Thyroid gland (tissue), 4 donors: ENCODE measurements at regions not wholly inside any gene's neighbourhood (a gene's known extent, or its start where the extent isn't known, plus 50 kb on each side); places are given as distances from the start of the nearest gene placed in this dataset.

Source experiments
- DNase-seq, 2 donors: peaks; one replicate each; pipeline ENCODE4 v3.0.0-alpha.2; 2019
- H3K27ac ChIP-seq, 3 donors: fragments of 200-600 bp; sonication (generic); 1 replicate in 2 of 3; 2 replicates in 1 of 3; pipeline ENCODE4 v1.5.1; 2016 to 2019; ENCODE audit warnings: mild to moderate bottlenecking in 1 of 3, moderate library complexity in 1 of 3
- H3K27me3 ChIP-seq: fragments of 200-600 bp; sonication (generic); one replicate; pipeline ENCODE4 v1.5.1; 2019
- H3K36me3 ChIP-seq, 2 donors: fragments of 200-600 bp; sonication (generic); one replicate each; pipeline ENCODE4 v1.5.1; 2016 to 2019
- H3K4me1 ChIP-seq, 2 donors: fragments of 200-600 bp; sonication (generic); one replicate each; pipeline ENCODE4 v1.5.1; 2017 to 2019
- H3K4me3 ChIP-seq, 3 donors: fragments of 200-600 bp; sonication (generic); replicated peaks in 1 of 3; 1 replicate in 2 of 3; 2 replicates in 1 of 3; pipeline ENCODE4 v1.5.1; 2016; ENCODE audit warnings: mild to moderate bottlenecking in 1 of 3
- H3K9me3 ChIP-seq: fragments of 200-600 bp; sonication (generic); one replicate; pipeline ENCODE4 v1.5.1; 2017
- CTCF ChIP-seq, 6 experiments: fragments of 200-600 bp in 3 of 6; fragments of 450-650 bp in 3 of 6; sonication (generic) in 3 of 6; IDR thresholded peaks; one replicate each; pipeline ENCODE4 v1.5.1; 2016 to 2019; ENCODE audit warnings: antibody characterized with exemption in 6 of 6, mild to moderate bottlenecking in 2 of 6, inconsistent platforms in 1 of 6, moderate library complexity in 1 of 6
- POLR2A ChIP-seq, 2 donors: fragments of 450-650 bp; IDR thresholded peaks; one replicate each; pipeline ENCODE4 v1.6.1; 2017; ENCODE audit warnings: antibody characterized with exemption in 2 of 2, mild to moderate bottlenecking in 2 of 2, moderate library complexity in 1 of 2
- WGBS, 2 donors: methylation state at CpG; one replicate each; pipeline ENCODE4 v1.1.5; 2017; 5-methylcytosine and 5-hydroxymethylcytosine counted together
- intact Hi-C: fragments of 100-400 bp; cut with DNase I; formaldehyde crosslinking; loops from one replicate; pipeline ENCODE4 v1.15.1; 2023

GRCh38 chr20:53872081-53872541 is 198.3 kb downstream of the BCAS1 start:
- H3K27me3 ChIP-seq, result no peaks in the 10 kb centered on the region
- intact Hi-C loops, result no loop called here
- TF ChIP-seq POLR2A (IDR thresholded peaks at IDR 0.05) (no peak), CTCF (IDR thresholded peaks at IDR 0.05) (no peak)
- H3K36me3 ChIP-seq, result no peaks in the 10 kb centered on the region
- H3K9me3 ChIP-seq, result no peaks in the 10 kb centered on the region
- DNase-seq, result no peak
- peak overlapping the region; percentile 71 to 79 (median 74) for H3K27ac ChIP-seq
- H3K4me1 ChIP-seq, result peaks cover 37 to 40% of the 10 kb centered on the region in 2 donors
- H3K4me3 ChIP-seq, result no peak overlapping the region
- WGBS, 2 donors, result 25 to 46% methylated on average over 2 of the region's 2 CpGs

GRCh38 chr20:53871541-53871940 is 198.9 kb downstream of the BCAS1 start:
- intact Hi-C loops, result no loop called here
- WGBS, 2 donors, result 83 to 84% methylated on average over 3 of the region's 3 CpGs
- DNase-seq, result no peak
- TF ChIP-seq POLR2A (IDR thresholded peaks at IDR 0.05), result no peak
- no peak for TF ChIP-seq CTCF (IDR thresholded peaks at IDR 0.05)
- no peaks in the 10 kb centered on the region for H3K9me3 ChIP-seq
- no peak overlapping the region for H3K4me3 ChIP-seq
- H3K27me3 ChIP-seq, result no peaks in the 10 kb centered on the region
- H3K4me1 ChIP-seq, result peaks cover 41 to 46% of the 10 kb centered on the region in 2 donors
- no peaks in the 10 kb centered on the region for H3K36me3 ChIP-seq
- peak overlapping the region; percentile 71 to 79 (median 74) for H3K27ac ChIP-seq

- Histone ChIP-seq H3K27me3 (no peaks in the 10 kb centered on the region), H3K27ac (peak overlapping the region; percentile 16 to 90 (median 83)), H3K36me3 (no peaks in the 10 kb centered on the region), H3K9me3 (no peaks in the 10 kb centered on the region), H3K4me1 (peaks cover 43 to 47% of the 10 kb centered on the region in 2 donors), H3K4me3 (no peak overlapping the region)
- intact Hi-C loops, result no loop called here
- no peak for DNase-seq
- TF ChIP-seq CTCF (IDR thresholded peaks at IDR 0.05) (no peak), POLR2A (IDR thresholded peaks at IDR 0.05) (no peak)
- 59 to 70% methylated on average over 9 of the region's 9 CpGs for WGBS, 2 donors
Observed at GRCh38 chr20:53870426-53871315, 199.7 kb downstream of the BCAS1 start.

- Histone ChIP-seq H3K27ac (peak overlapping the region; percentile 66 to 90 (median 83)), H3K36me3 (no peaks in the 10 kb centered on the region), H3K4me3 (no peak overlapping the region), H3K4me1 (peaks cover 51 to 55% of the 10 kb centered on the region in 2 donors), H3K9me3 (no peaks in the 10 kb centered on the region), H3K27me3 (no peaks in the 10 kb centered on the region)
- peak; percentile 50 to 92 (median 82) for TF ChIP-seq CTCF (IDR thresholded peaks at IDR 0.05)
- peak in 1 of 2 donors; percentile 51 for TF ChIP-seq POLR2A (IDR thresholded peaks at IDR 0.05)
- whole genome bisulfite sequencing, 2 donors, result 12 to 13% methylated on average over 8 of the region's 8 CpGs
- intact Hi-C loops, result no loop called here
- DNase-seq, result peak; percentile 83 to 85
Observed at GRCh38 chr20:53869466-53870258, 200.7 kb downstream of the BCAS1 start.
